ENCODE measurements at regions not wholly inside any gene's neighbourhood (a gene's known extent, or its start where the extent isn't known, plus 50 kb on each side); places are given as distances from the start of the nearest gene placed in this dataset.

GRCh38 chr7:20839196-20839735, 52.6 kb upstream of the SP8 start:
- no peaks in the 10 kb centered on the region for H3K9me3 ChIP-seq (ENCODE audit: low read depth)
- no peaks in the 10 kb centered on the region for H3K4me1 ChIP-seq (ENCODE audit: insufficient read depth)
- no peak overlapping the region for H3K4me3 ChIP-seq
- no peak overlapping the region for H2AFZ ChIP-seq
- no peak for DNase-seq (ENCODE audit: low spot score)
- no peaks in the 10 kb centered on the region for H4K20me1 ChIP-seq (ENCODE audit: insufficient read depth, poor library complexity, severe bottlenecking)
- 94% methylated on average over 2 of the region's 2 CpGs for WGBS (ENCODE audit: low lambda C conversion rate, missing lambda C conversion rate)
- TF ChIP-seq EZH2phosphoT487 (IDR thresholded peaks at IDR 0.05; ENCODE audit: low read depth, severe bottlenecking, unreplicated experiment) = no peak
- no peak for TF ChIP-seq CTCF (IDR thresholded peaks at IDR 0.05; ENCODE audit: poor library complexity)
- TF ChIP-seq EZH2 (IDR thresholded peaks at IDR 0.05; ENCODE audit: borderline replicate concordance) = no peak
- H3K4me2 ChIP-seq = no peak overlapping the region
- H3K27me3 ChIP-seq = no peaks in the 10 kb centered on the region
- no peaks in the 10 kb centered on the region for H3K9me2 ChIP-seq (replicated peaks; ENCODE audit: insufficient read depth)
- H3K27ac ChIP-seq = no peak overlapping the region
- no peaks in the 10 kb centered on the region for H3K36me3 ChIP-seq (replicated peaks; ENCODE audit: insufficient read depth, low read depth)
- no peaks in the 10 kb centered on the region for H3K79me2 ChIP-seq

GRCh38 chr7:20839987-20840386, 53.3 kb upstream of the SP8 start:
- no peaks in the 10 kb centered on the region for H3K9me2 ChIP-seq (replicated peaks; ENCODE audit: insufficient read depth)
- no peaks in the 10 kb centered on the region for H3K36me3 ChIP-seq (replicated peaks; ENCODE audit: insufficient read depth, low read depth)
- H3K4me3 ChIP-seq = no peak overlapping the region
- H3K79me2 ChIP-seq = no peaks in the 10 kb centered on the region
- TF ChIP-seq EZH2phosphoT487 (IDR thresholded peaks at IDR 0.05; ENCODE audit: low read depth, severe bottlenecking, unreplicated experiment) = no peak
- no peak for TF ChIP-seq CTCF (IDR thresholded peaks at IDR 0.05; ENCODE audit: poor library complexity)
- no peak for TF ChIP-seq EZH2 (IDR thresholded peaks at IDR 0.05; ENCODE audit: borderline replicate concordance)
- H3K27ac ChIP-seq = no peak overlapping the region
- H4K20me1 ChIP-seq (ENCODE audit: insufficient read depth, poor library complexity, severe bottlenecking) = no peaks in the 10 kb centered on the region
- no peaks in the 10 kb centered on the region for H3K4me1 ChIP-seq (ENCODE audit: insufficient read depth)
- H3K4me2 ChIP-seq = no peak overlapping the region
- H2AFZ ChIP-seq = no peak overlapping the region
- H3K27me3 ChIP-seq = no peaks in the 10 kb centered on the region
- H3K9me3 ChIP-seq (ENCODE audit: low read depth) = no peaks in the 10 kb centered on the region
- DNase-seq (ENCODE audit: low spot score) = no peak
- WGBS (ENCODE audit: low lambda C conversion rate, missing lambda C conversion rate) = 70% methylated on average over 2 of the region's 2 CpGs

GRCh38 chr7:20846791-20847190, 60.1 kb upstream of the SP8 start:
- 92% methylated on average over 6 of the region's 6 CpGs for WGBS (ENCODE audit: low lambda C conversion rate, missing lambda C conversion rate)
- Histone ChIP-seq H3K9me2 (replicated peaks; ENCODE audit: insufficient read depth) (no peaks in the 10 kb centered on the region), H3K9me3 (ENCODE audit: low read depth) (no peaks in the 10 kb centered on the region), H4K20me1 (ENCODE audit: insufficient read depth, poor library complexity, severe bottlenecking) (no peaks in the 10 kb centered on the region), H3K27ac (no peak overlapping the region), H3K79me2 (no peaks in the 10 kb centered on the region), H3K4me3 (no peak overlapping the region), H2AFZ (no peak overlapping the region), H3K36me3 (replicated peaks; ENCODE audit: insufficient read depth, low read depth) (no peaks in the 10 kb centered on the region), H3K4me1 (ENCODE audit: insufficient read depth) (no peaks in the 10 kb centered on the region), H3K4me2 (no peak overlapping the region), H3K27me3 (no peaks in the 10 kb centered on the region)
- DNase-seq (ENCODE audit: low spot score) = no peak
- no peak for TF ChIP-seq EZH2 (IDR thresholded peaks at IDR 0.05; ENCODE audit: borderline replicate concordance)
- TF ChIP-seq EZH2phosphoT487 (IDR thresholded peaks at IDR 0.05; ENCODE audit: low read depth, severe bottlenecking, unreplicated experiment) = no peak
- TF ChIP-seq CTCF (IDR thresholded peaks at IDR 0.05; ENCODE audit: poor library complexity) = no peak

GRCh38 chr7:20858951-20859350, 72.3 kb upstream of the SP8 start:
- no peak for DNase-seq (ENCODE audit: low spot score)
- no peak overlapping the region for H3K4me3 ChIP-seq
- TF ChIP-seq EZH2phosphoT487 (IDR thresholded peaks at IDR 0.05; ENCODE audit: low read depth, severe bottlenecking, unreplicated experiment) (no peak), CTCF (IDR thresholded peaks at IDR 0.05; ENCODE audit: poor library complexity) (no peak)
- no peaks in the 10 kb centered on the region for H3K9me2 ChIP-seq (replicated peaks; ENCODE audit: insufficient read depth)
- H3K27ac ChIP-seq = no peak overlapping the region
- no peaks in the 10 kb centered on the region for H3K4me1 ChIP-seq (ENCODE audit: insufficient read depth)
- H3K4me2 ChIP-seq = no peak overlapping the region
- no peak overlapping the region for H2AFZ ChIP-seq
- no peaks in the 10 kb centered on the region for H3K79me2 ChIP-seq
- 91% methylated on average over 3 of the region's 3 CpGs for WGBS (ENCODE audit: low lambda C conversion rate, missing lambda C conversion rate)
- no peaks in the 10 kb centered on the region for H3K36me3 ChIP-seq (replicated peaks; ENCODE audit: insufficient read depth, low read depth)
- H4K20me1 ChIP-seq (ENCODE audit: insufficient read depth, poor library complexity, severe bottlenecking) = no peaks in the 10 kb centered on the region
- H3K9me3 ChIP-seq (ENCODE audit: low read depth) = no peaks in the 10 kb centered on the region
- no peaks in the 10 kb centered on the region for H3K27me3 ChIP-seq
